22Rv1 (cell line): ENCODE measurements at regions not wholly inside any gene's neighbourhood (a gene's known extent, or its start where the extent isn't known, plus 50 kb on each side); places are given as distances from the start of the nearest gene placed in this dataset.

Source experiments
- CTCF ChIP-seq: fragments of 450-650 bp; IDR thresholded peaks from 2 replicates; pipeline ENCODE4 v1.5.1; 2017; ENCODE audit warnings: mild to moderate bottlenecking
- ZFX ChIP-seq: fragments of 450-650 bp; IDR thresholded peaks from 2 replicates; pipeline ENCODE4 v1.6.1; 2017; ENCODE audit warnings: antibody characterized with exemption, borderline replicate concordance

DNA sequence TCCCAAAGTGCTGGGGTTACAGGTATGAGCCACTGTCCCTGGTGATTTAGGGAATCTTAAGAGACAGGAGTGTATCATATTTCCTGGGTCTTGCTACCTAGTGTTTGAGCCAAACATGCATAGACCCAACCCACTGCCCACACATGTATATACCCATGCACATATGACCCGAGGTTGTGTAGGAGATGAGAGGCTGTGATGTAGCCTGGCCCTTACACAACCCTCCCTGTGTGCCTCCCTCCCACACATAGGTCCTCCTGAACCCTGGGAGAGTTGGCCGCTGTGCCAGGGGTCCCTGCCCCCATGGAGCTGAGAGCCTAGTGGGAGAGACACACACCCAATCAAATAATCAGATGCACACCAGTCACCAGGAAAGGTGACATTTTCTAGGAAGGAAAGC is 365.9 kb downstream of the ZNF536 start:
- TF ChIP-seq CTCF (no peak), ZFX (no peak)
